Right hindlimb (tissue), 1 donor: ENCODE measurements at regions not wholly inside any gene's neighbourhood (a gene's known extent, or its start where the extent isn't known, plus 50 kb on each side); places are given as distances from the start of the nearest gene placed in this dataset.
A peak's percentile ranks its signal among the peaks of the same experiment; 100 is the strongest.
"Not testable (repeated sequence)": the region's sequence is repeated elsewhere in the genome, so short reads cannot be mapped to it uniquely, and the experiment has no call there.

Source experiments
- DNase-seq: peaks from one replicate; pipeline ENCODE4 v3.0.0-alpha.2; 2018

- no peak for DNase-seq
Observed at GRCh38 chrY:7722566-7722965, 811.0 kb upstream of the AMELY start.

GRCh38 chrY:7720974-7721373, 809.4 kb upstream of the AMELY start:
- no peak for DNase-seq

- no peak for DNase-seq
Observed at GRCh38 chrY:7719271-7719670, 807.7 kb upstream of the AMELY start.

GRCh38 chrY:7718626-7719025, 807.1 kb upstream of the AMELY start:
- DNase-seq, result no peak

- DNase-seq, result no peak
Observed at GRCh38 chrY:7718126-7718525, 806.6 kb upstream of the AMELY start.

GRCh38 chrY:7714426-7714825, 802.9 kb upstream of the AMELY start:
- peak; percentile 31 for DNase-seq

- DNase-seq, result not testable (repeated sequence)
Observed at GRCh38 chrY:7713738-7714137, 802.2 kb upstream of the AMELY start.

GRCh38 chrY:7712289-7712688, 800.7 kb upstream of the AMELY start:
- DNase-seq, result no peak

- no peak for DNase-seq
Observed at GRCh38 chrY:7703578-7704140, 792.1 kb upstream of the AMELY start.

GRCh38 chrY:7702481-7702880, 790.9 kb upstream of the AMELY start:
- no peak for DNase-seq

GRCh38 chrY:7701676-7702075, 790.1 kb upstream of the AMELY start:
- DNase-seq, result no peak

- DNase-seq, result peak; percentile 19
Observed at GRCh38 chrY:7697506-7697905, 786.0 kb upstream of the AMELY start.

GRCh38 chrY:7692701-7693100, 781.1 kb upstream of the AMELY start:
- no peak for DNase-seq

GRCh38 chrY:7687086-7687485, 775.5 kb upstream of the AMELY start:
- DNase-seq, result no peak

- DNase-seq, result no peak
Observed at GRCh38 chrY:7684546-7684945, 773.0 kb upstream of the AMELY start.

- DNase-seq, result no peak
Observed at GRCh38 chrY:7682386-7682785, 770.8 kb upstream of the AMELY start.

GRCh38 chrY:7681426-7681825, 769.9 kb upstream of the AMELY start:
- DNase-seq, result no peak

GRCh38 chrY:7674465-7674864, 762.9 kb upstream of the AMELY start:
- no peak for DNase-seq

- no peak for DNase-seq
Observed at GRCh38 chrY:7672796-7673195, 761.2 kb upstream of the AMELY start.

GRCh38 chrY:7663261-7663660, 751.7 kb upstream of the AMELY start:
- no peak for DNase-seq

- no peak for DNase-seq
Observed at GRCh38 chrY:7659047-7659446, 747.5 kb upstream of the AMELY start.

- DNase-seq, result no peak
Observed at GRCh38 chrY:7656596-7656995, 745.0 kb upstream of the AMELY start.

- DNase-seq, result no peak
Observed at GRCh38 chrY:7654985-7655384, 743.4 kb upstream of the AMELY start.

GRCh38 chrY:7649866-7650265, 738.3 kb upstream of the AMELY start:
- DNase-seq, result not testable (repeated sequence)
